Neuronal stem cell (in vitro differentiated cells): ENCODE measurements at regions not wholly inside any gene's neighbourhood (a gene's known extent, or its start where the extent isn't known, plus 50 kb on each side); places are given as distances from the start of the nearest gene placed in this dataset.

Source experiments
- DNase-seq: peaks from one replicate; pipeline ENCODE4 v3.0.0-alpha.2; 2013; ENCODE audit warnings: low spot score
- H2AFZ ChIP-seq: one replicate; pipeline ENCODE4 v1.6.1; 2013; ENCODE audit warnings: mild to moderate bottlenecking, low read length, inconsistent platforms
- H2AK5ac ChIP-seq: 2 replicates; pipeline ENCODE4 v1.6.1; 2013; ENCODE audit warnings: low read depth, mild to moderate bottlenecking, inconsistent platforms, low read length, moderate library complexity, mixed read lengths
- H2BK120ac ChIP-seq: 2 replicates; pipeline ENCODE4 v1.6.1; 2013; ENCODE audit warnings: low read depth, mild to moderate bottlenecking, inconsistent platforms, low read length, moderate library complexity, mixed read lengths
- H2BK12ac ChIP-seq: one replicate; pipeline ENCODE4 v1.6.1; 2013; ENCODE audit warnings: low read length, inconsistent platforms
- H2BK15ac ChIP-seq: 2 replicates; pipeline ENCODE4 v1.6.1; 2013; ENCODE audit warnings: mild to moderate bottlenecking, low read length, inconsistent platforms, mixed read lengths
- H2BK5ac ChIP-seq: one replicate; pipeline ENCODE4 v1.6.1; 2013; ENCODE audit warnings: inconsistent platforms, mild to moderate bottlenecking, low read length, moderate library complexity
- H3K14ac ChIP-seq: one replicate; pipeline ENCODE4 v1.6.1; 2013; ENCODE audit warnings: low read length, inconsistent platforms
- H3K18ac ChIP-seq: 2 replicates; pipeline ENCODE4 v1.6.1; 2013; ENCODE audit warnings: low read length, inconsistent platforms
- H3K23ac ChIP-seq: 2 replicates; pipeline ENCODE4 v1.6.1; 2013; ENCODE audit warnings: low read depth, mild to moderate bottlenecking, mixed read lengths, low read length, inconsistent platforms; ENCODE audit not compliant: poor library complexity
- H3K27ac ChIP-seq: replicated peaks from 3 replicates; pipeline ENCODE4 v1.5.1; 2013; ENCODE audit warnings: low read length, inconsistent platforms
- H3K27me3 ChIP-seq, 3 experiments: 2 replicates each; pipeline ENCODE4 v1.6.1; 2013; ENCODE audit warnings: low read length in 3 of 3, mild to moderate bottlenecking in 2 of 3, inconsistent platforms in 1 of 3, low read depth in 1 of 3, mixed read lengths in 1 of 3, moderate library complexity in 1 of 3; ENCODE audit not compliant: control insufficient read depth in 3 of 3, insufficient read depth in 3 of 3
- H3K36me3 ChIP-seq, 2 donors: replicated peaks in 1 of 2; 2 replicates each; pipeline ENCODE4 v1.6.1; 2013; ENCODE audit warnings: low read length in 2 of 2; ENCODE audit not compliant: control insufficient read depth in 2 of 2, insufficient read depth in 2 of 2
- H3K4ac ChIP-seq: 2 replicates; pipeline ENCODE4 v1.6.1; 2013; ENCODE audit warnings: inconsistent platforms, mild to moderate bottlenecking, low read length, moderate library complexity
- H3K4me1 ChIP-seq, 2 donors: 1 replicate in 1 of 2; 2 replicates in 1 of 2; pipeline ENCODE4 v1.6.1; 2013; ENCODE audit warnings: low read length in 2 of 2, low read depth in 1 of 2; ENCODE audit not compliant: control insufficient read depth in 2 of 2, insufficient read depth in 1 of 2
- H3K4me2 ChIP-seq: one replicate; pipeline ENCODE4 v1.6.1; 2013; ENCODE audit warnings: mild to moderate bottlenecking, low read length, inconsistent platforms; ENCODE audit not compliant: insufficient read depth, poor library complexity, severe bottlenecking
- H3K4me3 ChIP-seq, 2 donors: 2 replicates each; pipeline ENCODE4 v1.5.1; 2013; ENCODE audit warnings: low read length in 2 of 2, mild to moderate bottlenecking in 2 of 2, inconsistent platforms in 1 of 2, moderate library complexity in 1 of 2
- H3K79me1 ChIP-seq: one replicate; pipeline ENCODE4 v1.6.1; 2013; ENCODE audit warnings: low read depth, mild to moderate bottlenecking, inconsistent platforms, low read length, moderate library complexity
- H3K9ac ChIP-seq: one replicate; pipeline ENCODE4 v1.6.1; 2013; ENCODE audit warnings: mild to moderate bottlenecking, low read depth, low read length, inconsistent platforms; ENCODE audit not compliant: poor library complexity
- H3K9me3 ChIP-seq, 2 donors: replicated peaks in 1 of 2; 2 replicates each; pipeline versions ENCODE3 to v1.6.1; 2013; ENCODE audit warnings: low read length in 2 of 2, mild to moderate bottlenecking in 2 of 2, inconsistent platforms in 1 of 2, low read depth in 1 of 2, mixed read lengths in 1 of 2, moderate library complexity in 1 of 2; ENCODE audit not compliant: control insufficient read depth in 2 of 2, insufficient read depth in 1 of 2
- H4K8ac ChIP-seq: one replicate; pipeline ENCODE4 v1.6.1; 2013; ENCODE audit warnings: low read depth, mild to moderate bottlenecking, inconsistent platforms, low read length, moderate library complexity
- H4K91ac ChIP-seq: one replicate; pipeline ENCODE4 v1.6.1; 2013; ENCODE audit warnings: low read length, low read depth, mild to moderate bottlenecking, inconsistent platforms; ENCODE audit not compliant: poor library complexity
- WGBS, 2 donors: extraction: QIAGEN DNeasy Blood & Tissue Kit; methylation state at CpG; one replicate each; pipeline ENCODE4 v1.1.7; 2013; ENCODE audit warnings: missing lambda C conversion rate in 2 of 2, mixed read lengths in 1 of 2; ENCODE audit not compliant: insufficient read length in 2 of 2, insufficient replicate concordance in 1 of 2; ENCODE audit errors: extremely low coverage in 2 of 2; 5-methylcytosine and 5-hydroxymethylcytosine counted together

GRCh38 chr6:152845421-152845820 is 94.8 kb downstream of the VIP start:
- no peak overlapping the region for H3K4me2 ChIP-seq
- no peak overlapping the region for H3K27ac ChIP-seq
- no peak overlapping the region for H2AFZ ChIP-seq
- peaks cover 0 to 2% of the 10 kb centered on the region in 2 donors for H3K36me3 ChIP-seq
- no peak overlapping the region for H3K23ac ChIP-seq
- no peak overlapping the region for H3K18ac ChIP-seq
- no peaks in the 10 kb centered on the region for H3K79me1 ChIP-seq
- no peak overlapping the region for H2BK15ac ChIP-seq
- H3K9ac ChIP-seq, result no peak overlapping the region
- no peak overlapping the region for H4K91ac ChIP-seq
- no peaks in the 10 kb centered on the region for H3K4me1 ChIP-seq
- H3K4ac ChIP-seq, result no peak overlapping the region
- no peak overlapping the region for H2BK5ac ChIP-seq
- no peak overlapping the region for H3K4me3 ChIP-seq
- H2BK12ac ChIP-seq, result no peak overlapping the region
- H4K8ac ChIP-seq, result no peak overlapping the region
- H3K9me3 ChIP-seq, result peaks cover 0 to 4% of the 10 kb centered on the region in 2 donors
- H3K14ac ChIP-seq, result no peak overlapping the region
- H3K27me3 ChIP-seq, result no peaks in the 10 kb centered on the region
- no peak overlapping the region for H2AK5ac ChIP-seq
- H2BK120ac ChIP-seq, result no peak overlapping the region
- no peak for DNase-seq

- H2BK12ac ChIP-seq, result no peak overlapping the region
- no peak overlapping the region for H2AFZ ChIP-seq
Observed at GRCh38 chr6:152846825-152847224, 96.2 kb downstream of the VIP start.

GRCh38 chr6:152848919-152849318 is 98.3 kb downstream of the VIP start:
- Histone ChIP-seq H2AFZ (no peak overlapping the region), H3K4me1 (no peaks in the 10 kb centered on the region), H3K4ac (no peak overlapping the region), H3K4me3 (no peak overlapping the region), H2BK120ac (no peak overlapping the region), H3K79me1 (no peaks in the 10 kb centered on the region), H3K4me2 (no peak overlapping the region), H3K36me3 (peaks cover 0 to 2% of the 10 kb centered on the region in 2 donors), H3K18ac (no peak overlapping the region), H3K9me3 (peaks cover 0 to 4% of the 10 kb centered on the region in 2 donors), H3K9ac (no peak overlapping the region), H2BK12ac (no peak overlapping the region), H4K91ac (no peak overlapping the region), H3K23ac (no peak overlapping the region), H2AK5ac (no peak overlapping the region), H3K27me3 (no peaks in the 10 kb centered on the region), H4K8ac (no peak overlapping the region), H3K27ac (no peak overlapping the region), H3K14ac (no peak overlapping the region), H2BK5ac (no peak overlapping the region), H2BK15ac (no peak overlapping the region)
- WGBS, 2 donors, result no CpG with 5 or more reads among the region's 3 CpGs
- DNase-seq, result no peak

More at GRCh38 chr6:152846825-152847224, 96.2 kb downstream of the VIP start:
- Histone ChIP-seq H3K14ac (no peak overlapping the region), H2AK5ac (no peak overlapping the region), H3K27me3 (no peaks in the 10 kb centered on the region), H4K8ac (no peak overlapping the region), H3K9me3 (peaks cover 0 to 4% of the 10 kb centered on the region in 2 donors), H3K4me2 (no peak overlapping the region), H2BK5ac (no peak overlapping the region), H3K4ac (no peak overlapping the region), H3K36me3 (peaks cover 0 to 2% of the 10 kb centered on the region in 2 donors), H3K9ac (no peak overlapping the region), H3K79me1 (no peaks in the 10 kb centered on the region), H2BK120ac (no peak overlapping the region), H3K18ac (no peak overlapping the region), H4K91ac (peak overlapping the region; percentile 39), H3K27ac (no peak overlapping the region), H3K4me1 (no peaks in the 10 kb centered on the region), H2BK15ac (no peak overlapping the region), H3K23ac (no peak overlapping the region), H3K4me3 (no peak overlapping the region)
- no CpG with 5 or more reads among the region's 5 CpGs for whole genome bisulfite sequencing, 2 donors
- no peak for DNase-seq

GRCh38 chr6:152854086-152854795 is 103.6 kb downstream of the VIP start:
- DNase-seq, result no peak
- Histone ChIP-seq H2AFZ (no peak overlapping the region), H3K4me3 (no peak overlapping the region), H2BK12ac (no peak overlapping the region), H2BK120ac (no peak overlapping the region), H3K9me3 (no peaks in the 10 kb centered on the region), H3K4me1 (no peaks in the 10 kb centered on the region), H4K91ac (no peak overlapping the region), H3K79me1 (no peaks in the 10 kb centered on the region), H3K23ac (no peak overlapping the region), H3K4me2 (no peak overlapping the region), H2BK5ac (no peak overlapping the region), H4K8ac (no peak overlapping the region), H3K9ac (no peak overlapping the region), H3K18ac (no peak overlapping the region), H2AK5ac (no peak overlapping the region), H3K27ac (no peak overlapping the region), H2BK15ac (no peak overlapping the region), H3K4ac (no peak overlapping the region), H3K14ac (no peak overlapping the region), H3K27me3 (no peaks in the 10 kb centered on the region), H3K36me3 (no peaks in the 10 kb centered on the region)
- no CpG with 5 or more reads among the region's 3 CpGs for WGBS, 2 donors
